HUDEP-2 (cell line): ENCODE measurements at regions not wholly inside any gene's neighbourhood (a gene's known extent, or its start where the extent isn't known, plus 50 kb on each side); places are given as distances from the start of the nearest gene placed in this dataset.
"Not testable (repeated sequence)": the region's sequence is repeated elsewhere in the genome, so short reads cannot be mapped to it uniquely, and the experiment has no call there.

Experiments
- DNase-seq, 76 experiments: peaks; one replicate each; lab custom pipeline; 2025; ENCODE audit not compliant: unreplicated experiment in 76 of 76; lab: John Stamatoyannopoulos, UW

GRCh38 chr2:64932371-64933216 lies 56.6 kb upstream of the SLC1A4 start:
- no peak for DNase-seq

GRCh38 chr2:64934530-64934929 lies 54.7 kb upstream of the SLC1A4 start:
- DNase-seq, result no peak

- DNase-seq, result no peak
These were observed 52.4 kb upstream of the SLC1A4 start for GRCh38 chr2:64936809-64937208.

- DNase-seq, result not testable (repeated sequence)
These were observed 51.9 kb upstream of the SLC1A4 start for GRCh38 chr2:64937314-64937686.

GRCh38 chr2:64937687-64938491 lies 51.3 kb upstream of the SLC1A4 start:
- DNase-seq, result no peak

GRCh38 chr2:64938607-64939285 lies 50.5 kb upstream of the SLC1A4 start:
- no peak for DNase-seq

- DNase-seq, result no peak
These were observed 49.8 kb upstream of the SLC1A4 start for GRCh38 chr2:64939332-64939917.
